MCF 10A (cell line): ENCODE measurements at regions not wholly inside any gene's neighbourhood (a gene's known extent, or its start where the extent isn't known, plus 50 kb on each side); places are given as distances from the start of the nearest gene placed in this dataset.

ENCODE experiments used
- BruUV-seq: library from RNA; stranded (reverse); fragments of 400-500 nt; replicated peaks from 2 replicates; lab custom pipeline; 2021; lab: Mats Ljungman, UMichigan
- CTCF ChIA-PET: fragments of 300-600 bp; sonication (Branson Sonifier 250); formaldehyde crosslinking; extraction: SDS; loops from one replicate; lab custom pipeline; 2021; ENCODE audit warnings: antibody characterized with exemption, inconsistent platforms; lab: Yijun Ruan, JAX
- POLR2A ChIA-PET: fragments of 300-600, 350-650 bp; sonication (Branson Sonifier 250); formaldehyde crosslinking; extraction: SDS; loops from one replicate; lab custom pipeline; 2020; ENCODE audit warnings: antibody characterized with exemption, inconsistent platforms; lab: Yijun Ruan, JAX
- DNase-seq: peaks from one replicate; pipeline ENCODE4 v3.0.0-alpha.2; 2018; ENCODE audit not compliant: unreplicated experiment
- H3K27ac Mint-ChIP-seq: one replicate; pipeline ENCODE4 v1.8.0; 2022; ENCODE audit warnings: mild to moderate bottlenecking, low read depth, mixed read lengths; ENCODE audit not compliant: unreplicated experiment
- H3K27me3 Mint-ChIP-seq: one replicate; pipeline ENCODE4 v1.8.0; 2022; ENCODE audit warnings: mixed read lengths; ENCODE audit not compliant: insufficient read depth, unreplicated experiment
- H3K36me3 Mint-ChIP-seq: one replicate; pipeline ENCODE4 v1.8.0; 2022; ENCODE audit warnings: mild to moderate bottlenecking, moderate library complexity, mixed read lengths; ENCODE audit not compliant: insufficient read depth, unreplicated experiment
- H3K4me1 Mint-ChIP-seq: one replicate; pipeline ENCODE4 v1.8.0; 2022; ENCODE audit warnings: mixed read lengths; ENCODE audit not compliant: insufficient read depth, unreplicated experiment
- H3K4me3 Mint-ChIP-seq: one replicate; pipeline ENCODE4 v1.8.0; 2022; ENCODE audit warnings: mild to moderate bottlenecking, moderate library complexity, mixed read lengths; ENCODE audit not compliant: unreplicated experiment
- H3K9me3 Mint-ChIP-seq: one replicate; pipeline ENCODE4 v1.8.0; 2022; ENCODE audit warnings: mixed read lengths; ENCODE audit not compliant: unreplicated experiment
- CTCF ChIP-seq: fragments of 200-600 bp; IDR thresholded peaks from one replicate; pipeline ENCODE4 v1.8.0; 2022; ENCODE audit warnings: antibody characterized with exemption, mild to moderate bottlenecking; ENCODE audit not compliant: unreplicated experiment
- intact Hi-C: fragments of 100-400 bp; cut with micrococcal nuclease; formaldehyde crosslinking; loops from 2 replicates; pipeline ENCODE4 v1.14.1; 2022

GRCh38 chr18:1104181-1104881 lies 199.7 kb downstream of the ADCYAP1 start:
- Mint-ChIP-seq H3K4me3 (no peak overlapping the region), H3K27me3 (no peaks in the 10 kb centered on the region), H3K4me1 (no peaks in the 10 kb centered on the region), H3K36me3 (no peaks in the 10 kb centered on the region), H3K27ac (no peak overlapping the region), H3K9me3 (peaks cover 10% of the 10 kb centered on the region)
- no peak for TF ChIP-seq CTCF
- no TSS peak for BruUV-seq
- POLR2A ChIA-PET: no interaction called here
- CTCF ChIA-PET: interaction anchor here (1.0 to 1.3 kb wide), 2 partner anchors 10 to 239 kb away, joined by 4 read pairs; no protein-coding TSS in a partner anchor
- intact Hi-C loops: no loop called here
- peak; percentile 13 for DNase-seq

- DNase-seq: no peak
- H3K36me3 Mint-ChIP-seq: no peaks in the 10 kb centered on the region
- no peak overlapping the region for H3K4me3 Mint-ChIP-seq
- no peak for TF ChIP-seq CTCF
- no peak overlapping the region for H3K27ac Mint-ChIP-seq
- peaks cover 29% of the 10 kb centered on the region for H3K9me3 Mint-ChIP-seq
- no TSS peak for BruUV-seq
- H3K27me3 Mint-ChIP-seq: no peaks in the 10 kb centered on the region
- POLR2A ChIA-PET: interaction anchor here (0.6 kb wide), 1 partner anchor 47 kb away, joined by 3 read pairs; no protein-coding TSS in a partner anchor
- intact Hi-C loops: no loop called here
- H3K4me1 Mint-ChIP-seq: no peaks in the 10 kb centered on the region
- CTCF ChIA-PET: no interaction called here
Measured at GRCh38 chr18:1124495-1124894, 219.8 kb downstream of the ADCYAP1 start.

- Mint-ChIP-seq H3K27ac (no peak overlapping the region), H3K36me3 (no peaks in the 10 kb centered on the region), H3K9me3 (peaks cover 22% of the 10 kb centered on the region), H3K27me3 (no peaks in the 10 kb centered on the region), H3K4me1 (no peaks in the 10 kb centered on the region), H3K4me3 (no peak overlapping the region)
- no peak for DNase-seq
- BruUV-seq: no TSS peak
- intact Hi-C loops: no loop called here
- ChIA-PET POLR2A (no interaction called here), CTCF (no interaction called here)
- TF ChIP-seq CTCF: no peak
Measured at GRCh38 chr18:1133541-1133940, 228.9 kb downstream of the ADCYAP1 start.

- H3K9me3 Mint-ChIP-seq: peaks cover 40% of the 10 kb centered on the region
- no peak overlapping the region for H3K27ac Mint-ChIP-seq
- H3K27me3 Mint-ChIP-seq: no peaks in the 10 kb centered on the region
- ChIA-PET CTCF (no interaction called here), POLR2A (no interaction called here)
- no peak overlapping the region for H3K4me3 Mint-ChIP-seq
- no TSS peak for BruUV-seq
- H3K36me3 Mint-ChIP-seq: no peaks in the 10 kb centered on the region
- H3K4me1 Mint-ChIP-seq: no peaks in the 10 kb centered on the region
- intact Hi-C loops: no loop called here
- no peak for DNase-seq
- no peak for TF ChIP-seq CTCF
Measured at GRCh38 chr18:1147730-1148129, 243.1 kb downstream of the ADCYAP1 start.
